Thymus (tissue), 11 donors: ENCODE measurements at regions not wholly inside any gene's neighbourhood (a gene's known extent, or its start where the extent isn't known, plus 50 kb on each side); places are given as distances from the start of the nearest gene placed in this dataset.

Experiments used
- DNase-seq, 9 donors: peaks; one replicate each; pipeline ENCODE4 v3.0.0-alpha.2; 2013; ENCODE audit warnings: low spot score in 9 of 9, low read depth in 6 of 9, missing footprints in 1 of 9
- H3K27ac ChIP-seq, 2 donors: one replicate each; pipeline ENCODE4 v1.5.1; 2013; ENCODE audit warnings: control low read depth in 1 of 2, low read depth in 1 of 2, low read length in 1 of 2, mild to moderate bottlenecking in 1 of 2, moderate library complexity in 1 of 2
- H3K27me3 ChIP-seq, 2 donors: one replicate each; pipeline ENCODE4 v1.5.1; 2013; ENCODE audit warnings: low read length in 1 of 2; ENCODE audit not compliant: control insufficient read depth in 2 of 2, insufficient read depth in 1 of 2
- H3K36me3 ChIP-seq, 2 donors: one replicate each; pipeline ENCODE4 v1.5.1; 2013; ENCODE audit warnings: low read length in 1 of 2, mild to moderate bottlenecking in 1 of 2, moderate library complexity in 1 of 2; ENCODE audit not compliant: control insufficient read depth in 2 of 2, insufficient read depth in 2 of 2
- H3K4me1 ChIP-seq, 2 donors: one replicate each; pipeline ENCODE4 v1.5.1; 2013; ENCODE audit warnings: low read length in 2 of 2; ENCODE audit not compliant: control insufficient read depth in 2 of 2, insufficient read depth in 2 of 2
- H3K4me3 ChIP-seq, 2 donors: one replicate each; pipeline ENCODE4 v1.5.1; 2013; ENCODE audit warnings: low read length in 2 of 2, control low read depth in 1 of 2, mild to moderate bottlenecking in 1 of 2
- H3K9me3 ChIP-seq, 2 donors: one replicate each; pipeline ENCODE4 v1.5.1; 2013; ENCODE audit warnings: low read length in 1 of 2, mild to moderate bottlenecking in 1 of 2; ENCODE audit not compliant: control insufficient read depth in 2 of 2, insufficient read depth in 1 of 2
- whole genome bisulfite sequencing: extraction: QIAGEN DNeasy Blood & Tissue Kit; methylation state at CpG from one replicate; pipeline ENCODE4 v1.1.7; 2013; 5-methylcytosine and 5-hydroxymethylcytosine counted together
- donor health status: healthy.

DNA sequence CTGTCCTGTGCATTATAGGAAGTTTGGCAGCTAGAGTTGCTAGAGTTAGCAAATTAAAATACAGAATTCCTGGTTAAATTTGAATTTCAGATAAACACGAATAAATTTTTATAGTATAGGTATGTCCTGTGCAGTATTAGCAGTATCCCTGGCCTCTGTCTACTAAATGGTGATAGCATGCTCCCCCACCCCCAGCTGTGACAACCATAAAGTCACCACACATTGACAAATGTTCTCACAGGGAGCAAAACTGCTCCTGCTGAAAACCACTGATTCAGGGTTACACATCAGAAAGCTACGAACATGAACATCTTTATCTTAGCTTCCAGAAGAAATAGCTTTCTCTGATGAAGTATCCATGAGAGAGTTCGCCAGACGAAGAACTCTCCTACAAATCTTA is 91.8 kb upstream of the CCDC112 start:
- no peak overlapping the region for H3K27ac ChIP-seq
- H3K27me3 ChIP-seq, result no peaks in the 10 kb centered on the region
- no peaks in the 10 kb centered on the region for H3K9me3 ChIP-seq
- H3K4me1 ChIP-seq, result no peaks in the 10 kb centered on the region
- H3K4me3 ChIP-seq, result no peak overlapping the region
- DNase-seq, result no peak
- H3K36me3 ChIP-seq, result no peaks in the 10 kb centered on the region
- 94% methylated on average over 4 of the region's 4 CpGs for WGBS

DNA sequence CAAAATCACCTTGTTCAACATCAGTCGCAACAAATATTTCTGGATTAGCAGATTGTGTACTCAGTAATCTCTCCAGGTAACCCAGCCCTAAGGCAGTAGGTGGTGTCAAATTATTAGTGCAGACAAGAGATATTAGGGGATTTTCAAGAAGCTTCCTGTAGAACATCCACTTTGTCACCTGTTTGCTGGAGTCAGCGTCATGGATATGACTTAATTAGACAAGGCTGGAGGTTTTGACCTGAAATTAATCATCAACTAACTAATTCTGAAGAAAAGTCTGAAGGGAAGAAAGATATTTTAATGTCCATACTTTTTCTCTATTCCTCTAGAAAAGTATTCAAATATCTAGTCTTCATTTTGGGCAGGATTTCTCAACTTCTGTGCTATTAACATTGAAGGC is 91.4 kb upstream of the CCDC112 start:
- H3K27ac ChIP-seq, result no peak overlapping the region
- H3K36me3 ChIP-seq, result no peaks in the 10 kb centered on the region
- 71% methylated on average over 2 of the region's 2 CpGs for WGBS
- no peak for DNase-seq
- no peaks in the 10 kb centered on the region for H3K27me3 ChIP-seq
- H3K9me3 ChIP-seq, result no peaks in the 10 kb centered on the region
- H3K4me3 ChIP-seq, result no peak overlapping the region
- no peaks in the 10 kb centered on the region for H3K4me1 ChIP-seq

DNA sequence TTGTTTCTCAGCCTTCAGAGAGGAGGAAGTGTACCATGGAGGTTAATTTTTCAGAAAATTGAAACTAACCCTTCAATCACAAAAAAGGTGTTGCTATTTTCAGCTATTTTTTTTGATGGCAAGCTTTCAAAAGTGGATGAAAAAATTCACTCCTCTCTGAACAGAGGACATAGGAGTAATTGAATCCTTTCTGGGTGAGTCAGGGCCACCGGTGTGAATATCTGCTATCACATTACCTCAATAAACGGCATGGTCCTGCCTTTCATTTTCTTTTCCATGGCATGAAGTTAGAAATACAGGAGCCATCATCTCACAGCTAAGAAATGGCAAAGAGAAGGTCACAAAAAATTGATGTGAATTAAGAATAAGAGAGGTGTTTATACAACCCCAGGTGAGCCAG is 90.2 kb upstream of the CCDC112 start:
- H3K4me3 ChIP-seq, result no peak overlapping the region
- H3K27me3 ChIP-seq, result no peaks in the 10 kb centered on the region
- no peak for DNase-seq
- H3K9me3 ChIP-seq, result no peaks in the 10 kb centered on the region
- H3K4me1 ChIP-seq, result no peaks in the 10 kb centered on the region
- no peaks in the 10 kb centered on the region for H3K36me3 ChIP-seq
- WGBS, result 89% methylated on average over 2 of the region's 2 CpGs
- no peak overlapping the region for H3K27ac ChIP-seq

DNA sequence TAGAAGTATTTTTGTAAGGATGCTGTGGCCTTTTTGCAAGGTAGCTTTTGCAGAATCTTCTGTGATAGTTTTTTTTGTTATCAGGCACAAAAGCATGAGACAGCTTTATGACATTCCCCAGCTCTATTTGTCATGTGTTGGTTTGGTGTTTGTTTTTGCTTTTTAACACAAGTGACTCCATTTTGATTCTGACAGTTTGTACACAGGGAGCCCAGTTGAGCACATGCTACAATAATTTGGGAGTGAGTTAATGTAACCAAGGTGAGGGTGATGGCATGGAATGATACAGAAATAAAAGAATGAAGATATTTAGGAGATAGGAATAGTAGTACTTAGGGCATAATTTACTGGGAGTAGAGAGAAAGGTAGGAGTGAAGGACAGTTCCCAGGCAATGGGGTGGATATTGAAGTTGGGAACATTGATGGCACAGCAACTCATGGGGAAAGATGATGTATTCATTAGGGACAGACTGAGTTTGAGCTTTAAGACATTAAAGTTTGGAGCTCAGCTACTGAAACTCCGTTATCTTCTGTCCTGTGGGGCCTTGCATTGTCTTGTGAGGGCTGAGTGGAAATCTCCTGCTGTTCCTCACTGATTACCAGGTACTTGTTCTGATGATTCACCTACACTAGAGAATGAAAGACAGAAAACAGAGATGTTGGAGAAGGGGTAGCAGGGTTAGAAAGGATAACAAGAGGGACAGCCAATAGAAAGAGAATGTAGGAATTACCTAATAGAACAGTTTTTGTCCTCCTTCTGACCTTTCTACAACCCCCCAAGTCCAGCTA is 88.3 kb upstream of the CCDC112 start:
- WGBS, result 79% methylated on average over 1 of the region's 1 CpG
- no peaks in the 10 kb centered on the region for H3K36me3 ChIP-seq

DNA sequence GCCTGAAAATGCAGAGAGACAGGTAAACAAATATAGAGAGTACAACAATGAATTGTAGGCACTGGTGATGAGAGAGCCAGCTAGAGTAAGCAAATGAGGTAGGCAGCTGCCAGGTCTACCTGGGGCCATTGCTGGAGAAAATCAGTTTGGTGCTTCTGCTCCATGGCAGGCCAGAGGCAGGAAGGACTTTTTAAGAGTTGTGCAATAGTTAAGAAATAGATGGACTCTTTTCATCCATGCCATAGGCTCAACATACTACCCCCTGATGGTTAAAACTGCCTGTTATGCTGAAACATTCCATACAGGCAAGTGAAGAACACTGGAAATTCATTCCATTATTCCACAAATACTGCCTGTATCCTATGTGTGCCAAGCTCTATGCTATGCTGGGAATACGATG is 86.5 kb upstream of the CCDC112 start:
- Histone ChIP-seq H3K27me3 (no peaks in the 10 kb centered on the region), H3K9me3 (no peaks in the 10 kb centered on the region), H3K4me3 (no peak overlapping the region), H3K4me1 (no peaks in the 10 kb centered on the region), H3K27ac (no peak overlapping the region), H3K36me3 (no peaks in the 10 kb centered on the region)
- WGBS, result 95% methylated on average over 1 of the region's 1 CpG
- DNase-seq, result no peak

More for the DNA sequence above, 88.3 kb upstream of the CCDC112 start:
- Histone ChIP-seq H3K4me3 (no peak overlapping the region), H3K27ac (no peak overlapping the region), H3K9me3 (no peaks in the 10 kb centered on the region), H3K27me3 (no peaks in the 10 kb centered on the region), H3K4me1 (no peaks in the 10 kb centered on the region)
- no peak for DNase-seq

DNA sequence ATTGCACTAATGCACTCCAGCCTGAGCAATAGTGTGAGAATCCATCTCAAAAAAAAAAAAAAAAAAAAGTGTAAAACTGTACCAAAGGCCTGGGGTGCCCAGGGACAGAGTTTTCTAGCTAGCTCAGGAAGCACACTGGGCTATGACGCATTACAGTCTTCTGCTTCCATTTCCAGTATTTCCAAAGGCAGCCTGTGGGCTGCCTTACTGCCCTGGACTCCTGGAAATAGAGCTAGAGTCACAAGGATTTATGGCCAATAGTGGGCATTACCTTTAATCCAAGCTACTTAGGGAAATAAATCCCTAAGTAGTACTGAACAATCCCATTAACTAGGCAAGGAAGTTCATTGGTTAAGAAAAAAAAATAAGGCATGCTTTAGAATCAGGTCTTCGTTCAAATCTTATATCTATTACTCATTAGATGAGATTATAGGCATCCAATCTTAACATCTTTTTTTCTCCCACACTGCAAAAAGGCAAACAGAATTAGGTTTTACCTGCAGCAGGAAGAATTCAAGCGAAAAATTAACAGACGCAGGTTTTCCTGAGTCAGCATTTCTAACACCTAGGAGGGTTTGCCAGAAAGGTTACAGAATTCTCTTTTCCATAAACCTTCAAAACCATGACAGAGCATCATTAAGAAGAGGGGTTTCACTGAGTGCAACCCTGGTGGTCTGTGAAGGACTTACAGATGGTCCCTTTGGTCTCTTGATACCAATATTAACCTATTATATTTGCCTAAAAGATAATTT is 85.6 kb upstream of the CCDC112 start:
- no peak for DNase-seq
- Histone ChIP-seq H3K27ac (no peak overlapping the region), H3K9me3 (no peaks in the 10 kb centered on the region), H3K4me1 (no peaks in the 10 kb centered on the region), H3K27me3 (no peaks in the 10 kb centered on the region), H3K4me3 (no peak overlapping the region), H3K36me3 (no peaks in the 10 kb centered on the region)
- WGBS, result 85% methylated on average over 4 of the region's 4 CpGs

DNA sequence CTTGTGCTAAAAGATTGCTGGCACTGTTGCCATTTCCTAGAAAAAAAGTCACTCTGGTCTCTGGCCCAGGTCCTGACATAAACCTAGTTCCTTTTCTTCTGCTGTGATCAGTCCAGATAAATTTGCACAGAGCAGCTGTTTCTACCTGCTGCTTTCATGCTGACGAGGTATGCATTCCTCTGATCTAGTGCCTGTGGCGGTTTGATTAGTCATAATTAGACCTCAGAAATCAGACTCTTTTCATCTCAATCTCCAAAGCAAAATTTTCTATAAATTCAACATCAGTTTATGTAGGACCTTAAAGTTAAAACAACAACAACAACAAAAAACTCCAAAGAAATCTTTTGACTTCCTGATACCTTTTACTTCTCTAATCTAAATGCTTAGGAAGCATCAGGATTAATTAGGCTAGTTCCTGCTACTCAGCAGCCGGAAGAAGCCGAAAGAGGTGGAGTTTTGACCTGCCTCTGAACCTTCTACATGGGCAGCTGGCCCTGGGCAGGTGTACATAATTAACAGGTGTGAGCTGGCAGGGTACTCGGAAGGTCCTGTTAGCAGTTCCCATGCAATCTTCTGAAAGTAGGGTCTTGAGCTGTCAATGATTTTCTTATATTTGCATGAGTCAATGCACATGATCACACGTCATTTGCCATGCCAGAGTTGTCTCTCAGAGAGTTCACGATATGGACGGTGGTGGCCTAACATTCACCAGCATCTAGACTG is 83.3 kb upstream of the CCDC112 start:
- H3K9me3 ChIP-seq, result no peaks in the 10 kb centered on the region
- no peak overlapping the region for H3K4me3 ChIP-seq
- H3K27ac ChIP-seq, result no peak overlapping the region
- DNase-seq, result no peak
- no peaks in the 10 kb centered on the region for H3K36me3 ChIP-seq
- H3K27me3 ChIP-seq, result no peaks in the 10 kb centered on the region
- WGBS, result 82% methylated on average over 8 of the region's 8 CpGs
- no peaks in the 10 kb centered on the region for H3K4me1 ChIP-seq

DNA sequence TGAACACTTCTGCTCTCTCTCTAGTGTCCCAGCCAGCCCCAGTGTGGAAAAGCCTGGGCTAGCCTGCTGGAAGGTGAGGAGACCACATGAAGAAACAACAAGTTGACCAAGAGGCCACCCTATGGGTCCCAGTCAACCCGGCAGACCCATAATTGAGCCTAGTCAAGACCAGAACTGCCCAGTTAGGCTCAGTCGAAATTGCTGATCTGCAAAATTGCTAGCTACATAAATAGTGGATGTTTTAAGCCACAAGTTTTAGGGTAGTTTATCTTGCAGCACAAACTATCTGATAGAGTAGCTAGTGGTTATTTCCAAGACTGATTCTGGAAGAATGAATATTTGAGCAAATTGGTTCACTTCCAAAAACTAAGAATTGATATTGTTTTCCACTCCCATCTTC is 82.3 kb upstream of the CCDC112 start:
- WGBS, result 95% methylated on average over 2 of the region's 2 CpGs
- no peaks in the 10 kb centered on the region for H3K4me1 ChIP-seq

More for the DNA sequence above, 82.3 kb upstream of the CCDC112 start:
- no peaks in the 10 kb centered on the region for H3K9me3 ChIP-seq
- DNase-seq, result no peak
- H3K36me3 ChIP-seq, result no peaks in the 10 kb centered on the region
- H3K27me3 ChIP-seq, result no peaks in the 10 kb centered on the region
- H3K4me3 ChIP-seq, result no peak overlapping the region
- H3K27ac ChIP-seq, result no peak overlapping the region
